GM21526 (cell line): ENCODE measurements at regions not wholly inside any gene's neighbourhood (a gene's known extent, or its start where the extent isn't known, plus 50 kb on each side); places are given as distances from the start of the nearest gene placed in this dataset.
"Not testable (repeated sequence)": the region's sequence is repeated elsewhere in the genome, so short reads cannot be mapped to it uniquely, and the experiment has no call there.

Experiments used
- ATAC-seq: cut with Tn5 transposase; IDR thresholded peaks from one replicate; pipeline ENCODE4 v1.9.1; 2021; ENCODE audit warnings: moderate library complexity; ENCODE audit not compliant: unreplicated experiment, low FRiP score

DNA sequence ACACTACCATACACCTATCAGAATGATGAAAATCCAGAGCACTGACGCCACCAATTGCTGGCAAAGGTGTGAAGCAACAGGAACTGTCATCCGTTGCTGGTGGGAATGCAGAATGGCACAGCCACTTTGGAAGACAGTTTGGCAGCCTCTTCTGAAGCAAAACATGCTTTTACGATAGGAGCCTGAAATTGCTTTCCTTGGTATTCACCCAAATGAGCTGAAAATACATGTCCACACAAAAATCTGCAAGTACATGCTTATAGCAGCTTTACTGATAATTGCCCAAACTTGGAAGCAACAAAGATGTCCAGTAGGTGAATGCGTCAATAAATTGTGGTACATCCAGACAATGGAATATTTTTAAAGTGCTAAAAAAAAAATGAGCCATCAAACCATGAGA lies 322.8 kb upstream of the FAT1 start:
- no peak for ATAC-seq

DNA sequence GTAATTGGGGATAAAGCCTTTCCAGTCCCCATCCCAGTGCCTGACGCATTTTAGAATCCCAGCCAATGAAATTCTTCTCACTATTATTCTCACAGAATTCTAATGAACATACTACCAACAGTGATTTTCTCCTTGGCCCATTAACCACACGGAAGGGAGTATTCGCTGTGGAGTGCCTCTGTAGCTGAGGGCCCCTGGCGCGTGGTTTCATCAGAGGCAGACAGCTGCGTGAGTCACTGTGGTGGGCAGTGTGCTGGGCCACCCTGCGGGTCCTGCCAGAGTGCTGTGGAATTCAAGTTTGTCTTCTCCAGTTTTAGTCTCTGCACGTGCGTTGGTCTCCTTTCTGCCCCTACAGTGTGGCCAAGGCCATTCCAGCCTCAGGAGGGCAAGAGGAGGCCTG lies 335.4 kb upstream of the FAT1 start:
- no peak for ATAC-seq

DNA sequence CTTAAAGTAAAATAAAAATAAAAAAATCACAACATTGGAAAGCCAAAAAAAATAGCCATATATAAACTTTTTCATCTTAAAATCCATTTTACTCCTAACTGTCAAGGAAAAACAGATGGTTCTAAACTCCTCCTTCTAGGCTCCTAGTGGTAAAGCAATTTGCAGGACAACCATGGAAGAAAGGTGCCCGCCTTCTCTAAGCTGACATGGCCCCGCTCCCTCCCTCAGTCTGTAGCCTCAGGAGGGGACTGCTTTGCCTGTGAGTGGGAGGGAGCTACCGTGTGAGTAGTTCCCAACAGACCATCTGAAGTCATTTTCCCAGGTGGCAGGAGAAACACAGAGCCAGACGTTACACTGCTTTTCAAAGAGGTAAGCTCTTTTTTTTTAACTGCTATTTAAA lies 336.2 kb upstream of the FAT1 start:
- no peak for ATAC-seq

DNA sequence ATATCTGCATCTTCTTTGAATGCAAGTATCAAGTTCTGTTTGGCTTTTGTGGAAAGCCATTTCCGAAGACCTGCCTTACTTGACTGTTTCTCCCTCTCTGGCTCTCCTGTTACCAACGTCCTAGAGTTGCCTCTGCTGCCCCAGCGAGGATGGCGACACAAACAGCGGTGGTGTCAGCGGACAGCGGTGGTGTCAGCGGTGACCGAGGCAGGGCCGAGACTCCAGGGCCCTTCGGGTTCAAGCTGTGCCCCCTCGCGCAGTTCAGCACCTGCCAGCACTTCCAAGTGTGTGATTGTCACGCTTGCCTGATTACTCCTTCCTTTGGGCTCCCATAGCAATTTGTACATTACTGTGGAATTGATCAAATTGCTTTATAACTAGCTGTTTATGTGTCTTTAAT lies 336.9 kb upstream of the FAT1 start:
- ATAC-seq, result no peak

DNA sequence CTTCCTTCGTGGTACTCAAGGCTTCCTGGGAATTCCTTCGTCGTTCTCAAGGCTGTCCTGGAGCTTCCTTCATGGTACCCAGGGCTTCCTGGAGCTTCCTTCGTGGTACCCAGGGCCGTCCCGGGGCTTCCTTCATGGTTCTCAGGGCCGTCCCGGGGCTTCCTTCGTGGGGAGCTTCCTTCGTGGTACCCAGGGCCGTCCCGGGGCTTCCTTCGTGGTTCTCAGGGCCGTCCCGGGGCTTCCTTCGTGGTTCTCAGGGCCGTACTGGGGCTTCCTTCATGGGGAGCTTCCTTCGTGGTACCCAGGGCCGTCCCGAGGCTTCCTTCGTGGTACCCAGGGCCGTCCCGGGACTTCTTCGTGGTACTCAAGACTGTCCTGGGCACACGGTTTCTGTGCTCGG lies 339.6 kb upstream of the FAT1 start:
- no peak for ATAC-seq

DNA sequence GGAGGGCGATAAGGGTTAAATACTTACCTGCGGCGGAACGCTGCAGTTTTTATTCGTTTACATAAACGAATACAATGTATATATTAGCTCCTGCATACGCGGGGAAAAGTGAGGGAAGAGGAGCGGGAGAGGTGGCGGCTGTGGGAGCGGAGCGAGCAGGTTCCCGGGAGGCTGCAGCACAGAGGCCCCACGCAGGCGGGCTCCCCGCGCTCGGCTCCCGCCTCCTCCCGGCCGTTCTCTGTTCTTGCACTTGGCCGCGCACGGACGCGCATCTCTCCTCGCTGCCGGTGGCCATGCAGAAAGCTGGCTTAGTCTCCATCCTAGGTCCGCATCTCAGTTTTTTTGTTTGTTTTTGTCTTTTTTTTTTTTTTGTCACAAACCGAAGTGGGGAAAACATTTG lies 340.4 kb upstream of the FAT1 start:
- ATAC-seq, result no peak

DNA sequence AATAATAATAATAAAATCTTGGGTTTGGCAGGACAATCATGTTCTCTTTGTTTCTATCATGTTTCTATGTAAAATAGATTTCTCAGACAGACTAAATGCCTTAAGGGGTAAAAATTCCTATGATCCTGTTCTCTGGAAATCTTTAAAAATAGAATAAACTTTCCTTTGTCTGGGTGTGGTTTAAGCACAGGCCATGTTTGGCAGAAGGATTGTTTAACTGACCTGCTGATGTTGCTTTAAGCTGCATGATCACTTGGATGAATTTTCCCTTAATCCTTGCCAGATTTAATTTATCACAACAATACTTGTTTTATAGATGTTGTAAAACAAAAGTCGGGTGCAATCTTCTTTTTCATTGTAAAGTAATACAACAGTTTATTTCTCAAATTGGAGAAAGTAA lies 341.7 kb upstream of the FAT1 start:
- ATAC-seq, result no peak

DNA sequence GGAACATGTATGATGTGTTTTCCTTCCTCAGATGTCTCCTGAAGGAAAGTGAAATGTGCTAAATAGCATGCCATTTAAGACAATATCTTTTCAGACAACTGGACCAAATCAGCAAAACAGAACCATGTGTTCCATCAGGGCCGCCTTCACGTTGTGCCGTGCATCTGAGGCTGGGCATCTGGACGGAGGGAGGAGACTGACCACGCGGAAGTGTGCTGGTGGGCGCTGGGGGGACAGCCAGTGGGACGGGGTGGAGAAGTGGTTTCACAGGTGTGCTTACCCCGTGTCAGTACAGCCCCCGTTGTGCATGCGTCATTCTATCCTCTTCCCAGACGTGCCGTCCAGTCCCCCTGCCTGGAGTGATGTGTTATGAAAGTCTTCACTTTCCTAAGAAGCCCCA lies 342.1 kb upstream of the FAT1 start:
- no peak for ATAC-seq

DNA sequence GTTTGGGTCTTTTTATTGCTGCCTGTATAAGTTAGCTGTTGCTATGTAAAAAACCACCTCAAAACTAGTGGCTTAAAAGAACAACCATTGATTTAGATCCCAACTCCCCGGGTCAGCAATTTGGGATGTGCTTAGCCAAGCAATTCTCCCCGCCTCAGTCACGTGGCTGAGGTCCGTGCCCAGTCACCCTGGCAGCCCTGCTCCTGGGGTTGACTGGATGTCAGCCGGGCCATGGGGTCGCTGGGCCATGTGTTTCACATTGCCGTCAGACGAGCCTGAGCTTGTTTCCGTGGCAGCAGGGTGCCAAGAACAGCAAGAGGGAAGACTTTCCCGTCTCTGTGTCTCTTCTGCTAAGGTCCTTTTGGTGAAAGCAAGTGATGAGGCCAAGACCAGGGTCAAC lies 345.7 kb upstream of the FAT1 start:
- no peak for ATAC-seq

DNA sequence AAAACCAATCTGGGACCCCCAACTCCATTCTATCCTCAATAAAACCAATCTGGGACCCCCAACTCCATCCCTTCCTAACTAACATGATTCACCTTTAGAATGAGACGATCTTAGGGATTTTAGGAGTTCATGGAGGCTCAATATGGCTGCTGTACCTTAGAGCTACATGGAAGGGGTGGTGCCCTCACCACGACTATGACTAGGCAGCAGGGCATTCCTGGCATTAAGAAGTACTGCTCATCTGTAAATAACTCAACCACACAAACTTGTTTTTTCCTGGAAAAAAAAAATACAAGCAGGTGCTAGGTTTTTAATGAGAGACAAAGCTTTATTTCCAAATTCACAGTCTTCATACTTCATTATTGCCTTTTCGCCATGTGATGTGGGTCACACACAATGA lies 346.5 kb upstream of the FAT1 start:
- no peak for ATAC-seq

DNA sequence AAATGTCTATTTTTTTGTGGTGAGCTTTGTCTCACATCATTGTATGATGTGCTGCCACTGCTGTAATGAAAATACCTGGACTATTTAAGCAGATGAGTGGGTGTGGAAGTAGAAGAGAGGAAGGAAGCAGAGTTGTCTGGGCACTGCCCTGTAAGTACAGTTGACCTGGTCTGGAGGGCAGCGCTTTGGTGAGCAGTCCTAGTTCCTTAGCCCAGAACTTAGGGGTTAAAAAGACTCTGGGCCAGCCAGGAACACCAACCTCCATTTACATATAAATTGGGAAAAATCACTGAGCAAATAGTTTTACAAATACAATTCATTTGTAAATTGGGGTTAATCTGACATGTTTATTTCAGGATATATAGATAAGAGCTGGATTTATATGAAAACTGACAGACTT lies 347.1 kb upstream of the FAT1 start:
- no peak for ATAC-seq

DNA sequence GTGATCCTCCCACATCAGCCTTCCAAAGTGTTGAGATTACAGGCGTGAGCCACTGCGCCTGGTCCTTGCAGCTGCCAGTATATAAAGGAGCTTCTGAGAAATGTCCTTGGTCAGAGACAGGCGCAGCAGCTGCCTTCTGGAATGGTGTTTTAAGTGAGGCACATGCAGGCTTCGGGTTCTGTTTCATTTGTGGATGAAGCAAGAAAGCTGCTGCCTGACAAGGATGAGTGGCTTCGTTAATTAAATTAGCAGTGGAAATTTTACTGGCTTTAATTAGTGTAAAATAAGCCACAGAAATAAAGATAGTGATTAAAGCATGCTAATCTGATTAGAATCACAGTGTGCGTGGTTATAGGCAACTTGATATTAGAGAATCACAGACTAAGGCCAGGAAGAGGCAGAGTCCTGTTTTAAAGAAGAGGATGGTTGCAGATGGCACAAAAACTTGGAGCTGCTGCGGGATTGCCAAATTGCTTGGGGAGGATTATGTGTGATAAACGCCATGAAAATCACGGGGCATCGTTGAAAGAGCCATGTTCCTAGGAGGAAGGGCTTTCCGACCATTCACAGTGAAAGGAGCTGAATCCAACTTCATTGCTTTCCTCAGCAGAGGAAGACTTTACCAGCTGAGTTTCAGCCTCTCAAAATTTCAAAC lies 348.4 kb upstream of the FAT1 start:
- ATAC-seq, result no peak

DNA sequence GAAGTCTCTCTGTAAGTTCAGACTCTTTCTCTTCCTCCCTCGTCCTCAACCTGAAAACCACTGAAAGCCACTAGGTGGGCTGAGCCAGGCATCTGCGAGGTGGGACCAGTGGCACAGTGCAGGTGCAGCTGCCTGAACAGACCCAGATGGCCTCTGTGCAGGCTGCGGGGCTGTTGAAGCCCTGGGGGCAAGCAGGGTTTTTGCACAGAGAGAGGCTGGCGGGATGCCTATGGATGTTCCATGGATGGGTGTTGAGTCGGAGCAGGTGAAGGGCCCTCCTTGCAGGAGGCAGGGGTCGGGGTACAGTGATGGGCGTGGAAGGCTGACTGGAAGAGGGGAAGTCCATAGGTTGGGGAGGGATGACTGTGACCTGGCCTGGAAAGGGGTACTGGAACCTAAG lies 350.2 kb upstream of the FAT1 start:
- ATAC-seq, result no peak

DNA sequence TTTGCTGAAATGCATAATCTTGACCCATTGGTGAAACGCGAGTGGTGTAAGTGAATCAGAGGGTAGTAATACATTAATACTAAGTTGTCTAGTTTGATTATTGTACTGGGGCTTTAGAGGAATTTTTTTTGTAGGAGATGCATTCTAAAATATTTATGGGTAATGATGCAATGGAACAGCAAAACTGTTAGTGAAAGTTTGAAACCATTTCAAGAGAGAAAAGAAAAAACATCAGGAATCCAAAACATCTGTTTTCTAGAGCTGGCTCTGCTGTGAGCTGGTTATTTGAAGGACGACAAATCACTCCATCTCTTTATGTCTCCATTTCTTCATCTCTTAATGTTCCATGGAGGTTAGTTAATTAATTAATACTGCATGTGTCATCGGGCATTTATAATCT lies 351.9 kb upstream of the FAT1 start:
- no peak for ATAC-seq

DNA sequence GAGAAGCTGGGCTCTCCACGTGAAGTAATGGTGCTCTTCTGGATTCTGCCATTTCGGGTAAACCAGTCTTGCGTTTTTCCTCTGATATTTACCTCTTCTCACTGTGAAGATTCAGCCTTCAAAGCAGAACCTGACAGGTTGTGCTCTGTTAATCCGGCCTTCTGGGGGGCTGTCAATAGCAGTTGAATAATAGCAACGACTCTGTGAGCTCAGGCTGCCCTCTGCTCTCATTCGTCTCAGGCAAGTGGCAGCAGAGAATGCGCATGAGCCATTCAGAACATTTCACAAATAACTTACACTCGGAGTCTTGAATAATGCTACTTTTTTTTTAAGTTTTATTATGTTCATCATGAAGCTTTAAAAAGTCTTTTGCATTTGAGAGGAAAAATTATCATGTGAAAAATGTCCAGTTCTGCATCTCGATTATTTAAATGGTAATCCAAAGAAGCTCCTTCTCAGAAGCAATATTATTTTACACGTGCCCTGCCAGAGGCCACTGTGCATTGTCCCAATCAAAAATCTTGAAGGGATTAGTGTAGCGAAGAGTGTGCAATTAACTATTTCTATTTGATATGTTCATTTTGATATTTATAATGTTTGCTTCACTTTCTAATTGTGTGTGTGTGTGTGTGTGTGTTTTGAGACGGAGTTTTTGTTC lies 354.2 kb upstream of the FAT1 start:
- ATAC-seq, result no peak

DNA sequence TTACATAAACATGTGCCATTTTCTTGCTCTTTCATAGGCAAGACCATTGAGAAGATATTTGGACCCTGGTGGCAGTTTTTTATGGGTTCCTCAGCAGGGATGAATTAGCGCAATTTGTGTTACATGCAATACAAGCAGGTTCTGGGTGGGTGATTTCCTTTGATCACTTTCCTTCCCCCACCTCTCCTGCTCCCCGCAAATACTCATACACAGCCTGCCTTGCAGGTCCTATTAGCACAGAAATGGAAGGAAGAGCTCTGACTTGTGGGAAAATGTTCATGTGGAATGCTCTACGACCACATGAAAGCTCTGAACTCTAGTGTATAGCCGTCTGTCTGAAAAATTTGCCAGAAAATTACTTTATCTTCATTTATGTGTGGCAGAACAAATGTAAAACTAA lies 361.0 kb upstream of the FAT1 start:
- ATAC-seq, result no peak

DNA sequence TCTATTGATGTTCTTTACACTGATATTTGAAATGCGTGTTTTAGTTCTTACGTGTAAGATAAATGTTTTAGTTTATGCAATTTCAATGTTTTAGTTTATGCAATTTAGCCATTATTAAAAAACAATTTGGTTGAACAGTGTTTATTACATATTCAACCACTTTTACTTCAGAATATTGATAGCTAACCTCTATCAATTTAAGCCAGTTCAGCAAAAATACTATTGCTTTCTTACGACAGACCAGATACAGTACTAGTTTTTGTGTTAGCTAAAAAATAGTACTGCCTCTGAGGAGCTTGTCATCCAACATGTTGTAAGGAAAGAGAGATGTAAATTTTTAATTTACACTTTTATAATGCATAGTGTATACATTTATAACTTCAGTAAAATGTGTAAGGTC lies 361.7 kb upstream of the FAT1 start:
- no peak for ATAC-seq

DNA sequence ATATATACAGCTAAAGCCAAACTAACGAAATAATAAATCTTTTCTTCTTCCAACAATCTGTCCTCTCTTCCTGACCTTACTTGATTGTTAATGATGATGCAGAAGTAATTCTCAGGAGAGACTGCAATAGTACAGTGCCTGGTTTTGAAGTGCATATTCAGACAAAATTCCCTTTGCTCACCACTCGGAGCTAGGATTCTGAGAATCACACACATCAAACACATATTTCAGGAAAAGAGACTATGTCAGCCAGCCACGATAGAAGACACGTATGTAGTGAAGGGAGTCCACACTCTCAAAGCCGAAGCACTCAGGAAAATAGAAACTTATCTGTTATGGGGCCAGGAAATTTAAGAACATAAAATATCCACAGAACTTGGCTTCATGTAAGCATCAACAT lies 362.5 kb upstream of the FAT1 start:
- ATAC-seq, result no peak

DNA sequence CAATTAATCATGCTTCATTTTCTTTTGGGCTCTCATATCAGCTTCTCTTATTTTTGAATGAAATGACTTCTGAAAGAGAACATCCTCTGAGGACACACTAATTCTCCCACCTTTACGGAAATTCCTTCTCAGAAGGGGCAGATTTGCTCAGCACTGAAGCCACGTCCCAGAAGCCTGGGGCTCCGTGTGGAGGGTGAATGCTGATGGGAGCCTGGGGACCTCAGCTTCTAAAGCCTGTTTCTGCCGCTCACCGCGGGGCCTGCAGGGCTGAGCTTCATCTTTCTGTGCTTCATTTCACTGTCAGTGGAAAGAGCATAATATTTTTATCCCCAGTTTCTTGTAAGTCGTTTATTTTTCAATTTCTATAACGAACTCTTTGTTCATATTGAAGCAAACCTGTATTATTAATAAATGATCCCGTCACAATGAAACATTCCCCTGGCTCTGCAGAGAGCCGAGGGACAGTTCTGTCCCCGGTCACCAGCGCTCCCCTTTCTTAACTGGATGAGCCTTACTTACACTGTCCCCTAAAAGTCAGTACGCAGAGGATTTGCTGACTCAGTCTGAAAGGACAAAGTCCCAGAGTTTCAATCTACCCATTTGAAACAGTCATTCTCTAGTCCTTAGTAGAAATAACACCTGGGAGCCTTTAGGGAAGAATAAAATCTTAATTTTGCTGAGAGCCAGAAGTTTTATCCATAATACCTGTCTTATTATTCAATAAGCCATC lies 364.6 kb upstream of the FAT1 start:
- no peak for ATAC-seq

DNA sequence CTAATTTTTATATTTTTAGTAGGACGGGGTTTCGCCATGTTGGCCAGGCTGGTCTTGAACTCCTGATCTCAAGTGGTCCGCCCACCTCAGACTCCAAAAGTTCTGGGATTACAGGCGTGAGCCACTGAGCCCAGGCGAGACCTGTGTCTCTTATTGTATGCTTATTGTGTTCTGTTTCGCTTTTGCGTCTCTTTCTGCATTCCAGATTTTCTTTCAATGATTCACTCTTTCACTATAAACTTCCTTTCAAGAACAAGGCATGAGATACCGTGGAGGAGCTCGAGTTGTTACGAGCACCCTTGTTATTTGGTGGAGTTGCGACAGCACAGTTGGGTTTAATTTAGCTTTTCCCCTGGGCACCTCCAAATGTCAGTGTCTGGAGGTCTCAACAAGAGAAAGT lies 366.7 kb upstream of the FAT1 start:
- ATAC-seq, result no peak

DNA sequence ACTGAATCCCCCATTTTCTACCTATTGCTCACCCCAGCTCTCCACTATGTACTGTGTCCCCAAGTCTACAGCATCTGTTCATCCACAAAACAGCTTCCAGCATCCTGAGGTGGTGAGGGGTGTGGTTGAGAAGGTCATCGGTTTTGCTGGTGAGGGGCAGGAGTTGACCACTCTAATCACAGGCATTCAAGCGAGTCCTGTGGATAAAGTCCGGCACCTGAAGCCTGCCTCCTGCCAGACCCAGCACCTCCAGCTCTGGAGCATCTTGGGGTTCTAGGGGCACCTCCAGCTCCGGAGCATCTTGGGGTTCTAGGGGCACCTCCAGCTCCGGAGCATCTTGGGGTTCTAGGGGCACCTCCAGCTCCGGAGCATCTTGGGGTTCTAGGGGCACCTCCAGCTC lies 367.2 kb upstream of the FAT1 start:
- ATAC-seq, result not testable (repeated sequence)

DNA sequence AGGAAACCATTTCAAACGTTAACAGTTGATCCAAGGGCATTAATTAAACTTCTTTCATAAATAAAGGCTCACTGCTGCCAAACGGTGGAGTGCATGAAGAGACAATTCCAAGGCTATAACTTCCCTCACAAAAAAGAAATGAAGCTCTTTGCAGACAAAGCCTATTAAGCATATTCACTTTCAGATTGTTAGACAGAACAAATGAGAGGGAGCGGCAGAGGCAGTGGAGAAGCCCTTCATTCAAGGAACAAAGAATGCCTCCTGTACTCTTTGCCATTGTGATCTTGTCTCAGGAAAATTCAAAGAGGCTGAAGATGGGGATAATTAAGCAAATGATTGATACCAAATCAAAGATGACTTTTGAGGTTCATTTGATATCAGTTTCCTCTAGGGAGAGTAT lies 370.5 kb upstream of the FAT1 start:
- no peak for ATAC-seq
